Mammary epithelial cell (primary cell): ENCODE measurements at regions not wholly inside any gene's neighbourhood (a gene's known extent, or its start where the extent isn't known, plus 50 kb on each side); places are given as distances from the start of the nearest gene placed in this dataset.

ENCODE experiments used
- CTCF ChIP-seq, 2 donors: IDR thresholded peaks in 1 of 2; conservative IDR thresholded peaks in 1 of 2; 2 replicates each; pipeline ENCODE4 v1.5.1; 2011 to 2012; ENCODE audit warnings: inconsistent platforms in 2 of 2, low read length in 2 of 2, mild to moderate bottlenecking in 2 of 2, control low read depth in 1 of 2, low read depth in 1 of 2; ENCODE audit not compliant: insufficient read depth in 1 of 2; ENCODE audit errors: extremely low read depth in 1 of 2
- EZH2 ChIP-seq: IDR thresholded peaks from 2 replicates; pipeline ENCODE4 v1.6.1; 2012; ENCODE audit warnings: low read length, inconsistent platforms, borderline replicate concordance

GRCh38 chr2:118457951-118458350 is 369.7 kb downstream of the INSIG2 start:
- TF ChIP-seq CTCF (conservative IDR thresholded peaks at IDR 0.05 in 1 of 2, IDR thresholded peaks at IDR 0.05 in 1 of 2; ENCODE audit: extremely low read depth in 1 of 2, insufficient read depth in 1 of 2, low read depth in 1 of 2, low read length in 2 of 2) = no peak
- TF ChIP-seq EZH2 = no peak
